ENCODE measurements at regions not wholly inside any gene's neighbourhood (a gene's known extent, or its start where the extent isn't known, plus 50 kb on each side); places are given as distances from the start of the nearest gene placed in this dataset.

GRCh38 chr2:4753721-4754120, 938.5 kb upstream of the SOX11 start:
- H3K27ac Mint-ChIP-seq (ENCODE audit: unreplicated experiment): peak overlapping the region; percentile 20
- no peaks in the 10 kb centered on the region for H3K36me3 Mint-ChIP-seq (ENCODE audit: unreplicated experiment)
- peaks cover 15% of the 10 kb centered on the region for H3K9me3 Mint-ChIP-seq (ENCODE audit: unreplicated experiment)
- no peak overlapping the region for H3K4me3 Mint-ChIP-seq (ENCODE audit: unreplicated experiment)
- TF ChIP-seq CTCF (IDR thresholded peaks at IDR 0.05): no peak
- H3K4me1 Mint-ChIP-seq (ENCODE audit: unreplicated experiment): peaks cover 11% of the 10 kb centered on the region
- no peak for DNase-seq (ENCODE audit: extremely low spot score, unreplicated experiment)
- no peaks in the 10 kb centered on the region for H3K27me3 Mint-ChIP-seq (ENCODE audit: unreplicated experiment)

GRCh38 chr2:4762951-4763376, 929.2 kb upstream of the SOX11 start:
- DNase-seq (ENCODE audit: extremely low spot score, unreplicated experiment): no peak
- Mint-ChIP-seq H3K27me3 (ENCODE audit: unreplicated experiment) (no peaks in the 10 kb centered on the region), H3K4me1 (ENCODE audit: unreplicated experiment) (peaks cover 17% of the 10 kb centered on the region), H3K36me3 (ENCODE audit: unreplicated experiment) (peaks cover 1% of the 10 kb centered on the region), H3K27ac (ENCODE audit: unreplicated experiment) (peak overlapping the region; percentile 64), H3K4me3 (ENCODE audit: unreplicated experiment) (peak overlapping the region; percentile 32), H3K9me3 (ENCODE audit: unreplicated experiment) (peaks cover 7% of the 10 kb centered on the region)
- TF ChIP-seq CTCF (IDR thresholded peaks at IDR 0.05): peak; percentile 91

GRCh38 chr2:4765787-4766530, 926.2 kb upstream of the SOX11 start:
- TF ChIP-seq CTCF (IDR thresholded peaks at IDR 0.05): no peak
- Mint-ChIP-seq H3K27me3 (ENCODE audit: unreplicated experiment) (no peaks in the 10 kb centered on the region), H3K27ac (ENCODE audit: unreplicated experiment) (no peak overlapping the region), H3K9me3 (ENCODE audit: unreplicated experiment) (peaks cover 5% of the 10 kb centered on the region), H3K4me1 (ENCODE audit: unreplicated experiment) (peaks cover 17% of the 10 kb centered on the region), H3K4me3 (ENCODE audit: unreplicated experiment) (no peak overlapping the region), H3K36me3 (ENCODE audit: unreplicated experiment) (peaks cover 1% of the 10 kb centered on the region)
- no peak for DNase-seq (ENCODE audit: extremely low spot score, unreplicated experiment)

GRCh38 chr2:4775668-4776067, 916.5 kb upstream of the SOX11 start:
- Mint-ChIP-seq H3K4me3 (ENCODE audit: unreplicated experiment) (no peak overlapping the region), H3K4me1 (ENCODE audit: unreplicated experiment) (no peaks in the 10 kb centered on the region), H3K27me3 (ENCODE audit: unreplicated experiment) (no peaks in the 10 kb centered on the region), H3K36me3 (ENCODE audit: unreplicated experiment) (no peaks in the 10 kb centered on the region), H3K27ac (ENCODE audit: unreplicated experiment) (no peak overlapping the region), H3K9me3 (ENCODE audit: unreplicated experiment) (peaks cover 6% of the 10 kb centered on the region)
- TF ChIP-seq CTCF (IDR thresholded peaks at IDR 0.05): no peak
- DNase-seq (ENCODE audit: extremely low spot score, unreplicated experiment): no peak

GRCh38 chr2:4780679-4781078, 911.5 kb upstream of the SOX11 start:
- DNase-seq (ENCODE audit: extremely low spot score, unreplicated experiment): no peak
- H3K27me3 Mint-ChIP-seq (ENCODE audit: unreplicated experiment): no peaks in the 10 kb centered on the region
- no peak for TF ChIP-seq CTCF (IDR thresholded peaks at IDR 0.05)
- H3K9me3 Mint-ChIP-seq (ENCODE audit: unreplicated experiment): peaks cover 12% of the 10 kb centered on the region
- no peaks in the 10 kb centered on the region for H3K36me3 Mint-ChIP-seq (ENCODE audit: unreplicated experiment)
- H3K4me3 Mint-ChIP-seq (ENCODE audit: unreplicated experiment): no peak overlapping the region
- no peak overlapping the region for H3K27ac Mint-ChIP-seq (ENCODE audit: unreplicated experiment)
- H3K4me1 Mint-ChIP-seq (ENCODE audit: unreplicated experiment): no peaks in the 10 kb centered on the region

All from osteocyte (in vitro differentiated cells).